ENCODE measurements at regions not wholly inside any gene's neighbourhood (a gene's known extent, or its start where the extent isn't known, plus 50 kb on each side); places are given as distances from the start of the nearest gene placed in this dataset.

GRCh38 chr13:95441326-95441725 lies 111.2 kb upstream of the CLDN10 start (continued):
- TF ChIP-seq KLF1 (tag by site-specific recombination; IDR thresholded peaks at IDR 0.05) (no peak), SETDB1 (IDR thresholded peaks at IDR 0.05; ENCODE audit: insufficient read length, low read length) (no peak), ZFP37 (tag by site-specific recombination; IDR thresholded peaks at IDR 0.05) (no peak)

DNA sequence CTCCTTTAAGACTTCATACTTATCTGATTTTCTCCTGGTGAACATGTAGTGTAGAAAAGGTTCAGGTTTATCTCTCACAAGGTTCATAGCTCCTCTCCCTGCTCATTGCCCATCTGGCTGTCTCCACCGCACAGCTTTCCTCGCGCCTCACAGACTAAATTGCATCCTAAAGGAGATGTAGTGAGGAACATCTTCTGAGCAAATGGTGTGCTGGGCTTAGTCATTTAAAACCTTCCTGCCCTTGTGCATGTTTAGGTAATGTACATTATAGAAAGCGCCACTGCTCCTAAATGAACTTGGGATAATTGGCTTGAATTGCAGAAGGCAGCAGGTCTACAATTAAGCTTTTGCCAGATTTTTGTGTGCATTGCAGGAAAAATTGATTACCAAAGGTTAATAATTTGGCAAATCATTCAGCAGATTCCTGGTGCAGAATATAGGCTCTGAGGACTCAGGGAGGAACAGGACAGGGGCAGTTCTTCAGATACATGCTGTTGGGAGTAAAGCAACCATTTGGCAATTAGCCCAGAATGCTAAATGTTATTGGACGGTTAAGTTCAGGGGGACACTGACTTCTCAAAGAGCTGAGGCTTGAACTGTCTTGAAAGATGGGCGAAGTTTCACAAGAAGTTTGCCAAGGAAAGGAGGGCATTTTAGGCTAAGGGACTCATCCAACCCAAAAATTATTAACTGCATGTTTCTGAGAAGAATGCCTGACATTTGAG lies 108.4 kb upstream of the CLDN10 start:
- ChIA-PET POLR2A (no interaction called here), CTCF (interaction anchor here (0.6 kb wide), 1 partner anchor 44 kb away, joined by 3 read pairs; no protein-coding TSS in a partner anchor)
- no peak for TF ChIP-seq ZNF426 (tag by site-specific recombination; IDR thresholded peaks at IDR 0.05)
- TF ChIP-seq ZNF37A (tag by site-specific recombination; IDR thresholded peaks at IDR 0.05), result no peak
- no peak for TF ChIP-seq ZNF600 (tag by site-specific recombination; IDR thresholded peaks at IDR 0.05)
- TF ChIP-seq ZNF394 (tag by site-specific recombination; IDR thresholded peaks at IDR 0.05; ENCODE audit: borderline replicate concordance), result no peak
- TF ChIP-seq, protein P1, sequence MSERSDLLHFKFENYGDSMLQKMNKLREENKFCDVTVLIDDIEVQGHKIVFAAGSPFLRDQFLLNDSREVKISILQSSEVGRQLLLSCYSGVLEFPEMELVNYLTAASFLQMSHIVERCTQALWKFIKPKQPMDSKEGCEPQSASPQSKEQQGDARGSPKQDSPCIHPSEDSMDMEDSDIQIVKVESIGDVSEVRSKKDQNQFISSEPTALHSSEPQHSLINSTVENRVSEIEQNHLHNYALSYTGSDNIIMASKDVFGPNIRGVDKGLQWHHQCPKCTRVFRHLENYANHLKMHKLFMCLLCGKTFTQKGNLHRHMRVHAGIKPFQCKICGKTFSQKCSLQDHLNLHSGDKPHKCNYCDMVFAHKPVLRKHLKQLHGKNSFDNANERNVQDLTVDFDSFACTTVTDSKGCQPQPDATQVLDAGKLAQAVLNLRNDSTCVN (tag by site-specific recombination; optimal IDR thresholded peaks at IDR 0.05), result no peak
- TF ChIP-seq ZNF664 (tag by site-specific recombination; IDR thresholded peaks at IDR 0.05), result no peak
- no peak for TF ChIP-seq ZFP69B (tag by site-specific recombination; IDR thresholded peaks at IDR 0.05)
- TF ChIP-seq ZNF548 (tag by site-specific recombination; IDR thresholded peaks at IDR 0.05), result no peak
- TF ChIP-seq INSM2 (tag by site-specific recombination; IDR thresholded peaks at IDR 0.05), result no peak
- H3K27ac ChIP-seq (ENCODE audit: extremely low read depth, low read depth, low read length), result no peak overlapping the region
- H3K4me1 ChIP-seq (ENCODE audit: control insufficient read depth, insufficient read depth, low read length), result no peaks in the 10 kb centered on the region
- no peaks in the 10 kb centered on the region for H3K36me3 ChIP-seq (ENCODE audit: control insufficient read depth in 2 of 2, insufficient read depth in 1 of 2, low read length in 2 of 2)
- H3K9me3 ChIP-seq (ENCODE audit: control insufficient read depth, insufficient read depth, low read depth, low read length), result no peaks in the 10 kb centered on the region
- no peak overlapping the region for H3K4me3 ChIP-seq (ENCODE audit: low read depth, low read length)

DNA sequence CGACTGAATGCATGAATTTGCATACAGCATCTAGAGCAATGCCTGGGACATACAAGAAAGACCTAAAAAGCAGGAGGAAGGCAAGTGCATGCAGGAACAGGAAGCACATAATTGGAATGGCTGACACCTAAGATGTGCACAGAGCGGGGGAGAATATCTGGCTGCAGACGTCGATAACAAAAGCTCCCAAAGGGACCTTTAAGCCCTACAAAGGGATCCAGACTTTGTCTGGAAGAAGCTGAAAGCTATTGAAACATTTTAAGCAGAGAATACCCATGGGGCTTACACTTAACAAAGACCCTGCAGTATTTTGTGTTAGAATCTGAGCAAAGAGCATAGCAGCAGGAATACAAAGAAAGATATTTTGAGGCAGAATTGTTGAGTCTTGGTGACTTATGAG lies 107.4 kb upstream of the CLDN10 start:
- ChIA-PET CTCF (no interaction called here), POLR2A (no interaction called here)
- no peak for TF ChIP-seq ZNF544 (tag by site-specific recombination; IDR thresholded peaks at IDR 0.05)
- no peak for TF ChIP-seq GLIS2 (tag by site-specific recombination; IDR thresholded peaks at IDR 0.05)
- TF ChIP-seq ZNF600 (tag by site-specific recombination; IDR thresholded peaks at IDR 0.05), result no peak
- Histone ChIP-seq H3K36me3 (ENCODE audit: control insufficient read depth in 2 of 2, insufficient read depth in 1 of 2, low read length in 2 of 2) (no peaks in the 10 kb centered on the region), H3K4me1 (ENCODE audit: control insufficient read depth, insufficient read depth, low read length) (no peaks in the 10 kb centered on the region), H3K4me3 (ENCODE audit: low read depth, low read length) (no peak overlapping the region), H3K27ac (ENCODE audit: extremely low read depth, low read depth, low read length) (no peak overlapping the region), H3K9me3 (ENCODE audit: control insufficient read depth, insufficient read depth, low read depth, low read length) (no peaks in the 10 kb centered on the region)

- POLR2A ChIA-PET, result no interaction called here
- no peaks in the 10 kb centered on the region for H3K4me1 ChIP-seq (ENCODE audit: control insufficient read depth, insufficient read depth, low read length)
- TF ChIP-seq, protein P1 (tag by site-specific recombination; optimal IDR thresholded peaks at IDR 0.05), result no peak
- TF ChIP-seq ZNF571 (tag by site-specific recombination; IDR thresholded peaks at IDR 0.05) (no peak), ZNF768 (tag by site-specific recombination; IDR thresholded peaks at IDR 0.05) (no peak), ZNF560 (tag by site-specific recombination; IDR thresholded peaks at IDR 0.05; ENCODE audit: borderline replicate concordance) (no peak), ZFP37 (tag by site-specific recombination; IDR thresholded peaks at IDR 0.05) (no peak), SCRT2 (tag by site-specific recombination; IDR thresholded peaks at IDR 0.05) (no peak), ZNF473 (tag by site-specific recombination; IDR thresholded peaks at IDR 0.05) (no peak), SETDB1 (IDR thresholded peaks at IDR 0.05; ENCODE audit: insufficient read length, low read length) (no peak), KLF8 (tag by site-specific recombination; IDR thresholded peaks at IDR 0.05) (no peak), ELK4 (IDR thresholded peaks at IDR 0.05; ENCODE audit: borderline replicate concordance, low read depth, low read length) (no peak), ZNF785 (tag by site-specific recombination; IDR thresholded peaks at IDR 0.05) (no peak)
- H3K36me3 ChIP-seq (ENCODE audit: control insufficient read depth in 2 of 2, insufficient read depth in 1 of 2, low read length in 2 of 2), result no peaks in the 10 kb centered on the region
- CTCF ChIA-PET, result interaction anchor here (0.6 to 1.4 kb wide), 2 partner anchors 9 to 256 kb away, joined by 3 read pairs; no protein-coding TSS in a partner anchor
- H3K4me3 ChIP-seq (ENCODE audit: low read depth, low read length), result no peak overlapping the region
- no peak overlapping the region for H3K27ac ChIP-seq (ENCODE audit: extremely low read depth, low read depth, low read length)
- no peaks in the 10 kb centered on the region for H3K9me3 ChIP-seq (ENCODE audit: control insufficient read depth, insufficient read depth, low read depth, low read length)
Measured at GRCh38 chr13:95447814-95448213, 104.7 kb upstream of the CLDN10 start.
